ENCODE measurements at regions not wholly inside any gene's neighbourhood (a gene's known extent, or its start where the extent isn't known, plus 50 kb on each side); places are given as distances from the start of the nearest gene placed in this dataset.

DNA sequence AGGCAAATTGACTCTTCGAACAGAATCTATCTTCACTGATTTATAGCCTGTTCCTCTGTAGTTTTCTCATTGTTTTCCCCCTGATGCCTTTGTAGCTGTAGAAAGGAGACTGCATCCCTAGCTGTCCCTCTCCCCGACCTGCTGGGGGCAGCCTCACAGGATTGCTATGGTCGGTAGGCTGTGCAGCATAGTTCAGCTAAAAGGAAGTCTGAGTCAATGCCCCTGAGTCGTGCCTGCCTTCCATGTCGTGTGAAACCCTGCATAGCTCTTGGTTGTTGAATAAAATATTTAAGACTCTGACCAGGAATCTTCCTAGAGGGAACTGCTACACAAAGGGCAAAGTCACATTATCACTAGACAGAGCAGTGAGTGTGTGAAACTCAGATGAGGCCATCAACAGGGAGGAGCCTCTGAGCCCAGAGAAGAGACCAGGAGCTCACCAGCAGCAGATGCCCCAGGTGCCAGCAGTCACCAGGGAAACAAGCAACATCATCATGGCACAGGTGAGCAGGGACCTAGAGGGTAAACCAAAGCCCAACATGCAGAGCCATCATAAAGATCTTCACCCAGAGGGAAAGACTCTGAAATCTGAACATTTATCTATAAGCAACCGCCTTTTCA lies 108.4 kb upstream of the NBEA start:
- TF ChIP-seq SP1 (IDR thresholded peaks at IDR 0.05) = no peak
- TF ChIP-seq, protein P1, sequence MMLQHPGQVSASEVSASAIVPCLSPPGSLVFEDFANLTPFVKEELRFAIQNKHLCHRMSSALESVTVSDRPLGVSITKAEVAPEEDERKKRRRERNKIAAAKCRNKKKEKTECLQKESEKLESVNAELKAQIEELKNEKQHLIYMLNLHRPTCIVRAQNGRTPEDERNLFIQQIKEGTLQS (IDR thresholded peaks at IDR 0.05) = no peak
- no peak for TF ChIP-seq TAF1 (conservative IDR thresholded peaks at IDR 0.05)
- TF ChIP-seq, protein P2, sequence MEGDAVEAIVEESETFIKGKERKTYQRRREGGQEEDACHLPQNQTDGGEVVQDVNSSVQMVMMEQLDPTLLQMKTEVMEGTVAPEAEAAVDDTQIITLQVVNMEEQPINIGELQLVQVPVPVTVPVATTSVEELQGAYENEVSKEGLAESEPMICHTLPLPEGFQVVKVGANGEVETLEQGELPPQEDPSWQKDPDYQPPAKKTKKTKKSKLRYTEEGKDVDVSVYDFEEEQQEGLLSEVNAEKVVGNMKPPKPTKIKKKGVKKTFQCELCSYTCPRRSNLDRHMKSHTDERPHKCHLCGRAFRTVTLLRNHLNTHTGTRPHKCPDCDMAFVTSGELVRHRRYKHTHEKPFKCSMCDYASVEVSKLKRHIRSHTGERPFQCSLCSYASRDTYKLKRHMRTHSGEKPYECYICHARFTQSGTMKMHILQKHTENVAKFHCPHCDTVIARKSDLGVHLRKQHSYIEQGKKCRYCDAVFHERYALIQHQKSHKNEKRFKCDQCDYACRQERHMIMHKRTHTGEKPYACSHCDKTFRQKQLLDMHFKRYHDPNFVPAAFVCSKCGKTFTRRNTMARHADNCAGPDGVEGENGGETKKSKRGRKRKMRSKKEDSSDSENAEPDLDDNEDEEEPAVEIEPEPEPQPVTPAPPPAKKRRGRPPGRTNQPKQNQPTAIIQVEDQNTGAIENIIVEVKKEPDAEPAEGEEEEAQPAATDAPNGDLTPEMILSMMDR (IDR thresholded peaks at IDR 0.05; ENCODE audit: low read depth, low read length, missing input control) = no peak
- TF ChIP-seq, protein P3, sequence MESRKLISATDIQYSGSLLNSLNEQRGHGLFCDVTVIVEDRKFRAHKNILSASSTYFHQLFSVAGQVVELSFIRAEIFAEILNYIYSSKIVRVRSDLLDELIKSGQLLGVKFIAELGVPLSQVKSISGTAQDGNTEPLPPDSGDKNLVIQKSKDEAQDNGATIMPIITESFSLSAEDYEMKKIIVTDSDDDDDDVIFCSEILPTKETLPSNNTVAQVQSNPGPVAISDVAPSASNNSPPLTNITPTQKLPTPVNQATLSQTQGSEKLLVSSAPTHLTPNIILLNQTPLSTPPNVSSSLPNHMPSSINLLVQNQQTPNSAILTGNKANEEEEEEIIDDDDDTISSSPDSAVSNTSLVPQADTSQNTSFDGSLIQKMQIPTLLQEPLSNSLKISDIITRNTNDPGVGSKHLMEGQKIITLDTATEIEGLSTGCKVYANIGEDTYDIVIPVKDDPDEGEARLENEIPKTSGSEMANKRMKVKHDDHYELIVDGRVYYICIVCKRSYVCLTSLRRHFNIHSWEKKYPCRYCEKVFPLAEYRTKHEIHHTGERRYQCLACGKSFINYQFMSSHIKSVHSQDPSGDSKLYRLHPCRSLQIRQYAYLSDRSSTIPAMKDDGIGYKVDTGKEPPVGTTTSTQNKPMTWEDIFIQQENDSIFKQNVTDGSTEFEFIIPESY (IDR thresholded peaks at IDR 0.05) = no peak
- TF ChIP-seq GABPA (IDR thresholded peaks at IDR 0.05 in 1 of 2, conservative IDR thresholded peaks at IDR 0.05 in 1 of 2) = no peak

All from liver (tissue), 3 donors.